HCT116 (cell line): ENCODE measurements at regions not wholly inside any gene's neighbourhood (a gene's known extent, or its start where the extent isn't known, plus 50 kb on each side); places are given as distances from the start of the nearest gene placed in this dataset.

ENCODE experiments used
- ATAC-seq: fragments of 200-7000 bp; cut with Tn5 transposase; 2 replicates; pipeline ENCODE4 v1.9.1; 2020; ENCODE audit warnings: mild to moderate bottlenecking, moderate library complexity
- BruUV-seq: library from RNA; stranded (reverse); fragments of 400-500 nt; replicated peaks from 2 replicates; lab custom pipeline; 2021; lab: Mats Ljungman, UMichigan
- CTCF ChIA-PET: fragments of 300-600 bp; sonication (Branson Sonifier 250); formaldehyde crosslinking; loops from one replicate; lab custom pipeline; 2021; ENCODE audit warnings: antibody characterized with exemption; lab: Charles Lee
- POLR2A ChIA-PET: fragments of 300-600, 350-600 bp; sonication (Branson Sonifier 250); formaldehyde crosslinking; loops from one replicate; lab custom pipeline; 2021; ENCODE audit warnings: antibody characterized with exemption; lab: Charles Lee
- RAD21 ChIA-PET, 2 experiments: fragments of 300-600 bp; sonication (Branson Sonifier 250); formaldehyde crosslinking; loops; one replicate each; lab custom pipeline; 2023; ENCODE audit warnings: low total read pairs in 2 of 2; ENCODE audit not compliant: uncharacterized antibody in 2 of 2, unreplicated experiment in 2 of 2, low non-redundant PET in 1 of 2; lab: Charles Lee
- DNase-seq: peaks from one replicate; pipeline ENCODE4 v3.0.0-alpha.2; 2010; ENCODE audit warnings: low read depth, low spot score
- H2AFZ ChIP-seq: fragments of 200-600 bp; shearing (Covaris generic), sonication (generic); 2 replicates; pipeline ENCODE4 v1.6.1; 2017; ENCODE audit warnings: low read depth, mixed run types, mixed read lengths, antibody characterized with exemption, low read length; ENCODE audit not compliant: poor library complexity, severe bottlenecking
- H3K27ac ChIP-seq: 2 replicates; pipeline ENCODE4 v1.5.1; 2012; ENCODE audit warnings: low read depth, low read length
- H3K27me3 ChIP-seq: fragments of 200-600 bp; sonication (generic); 2 replicates; pipeline ENCODE4 v1.6.1; 2016; ENCODE audit warnings: mixed run types, low read length, mixed read lengths; ENCODE audit not compliant: insufficient read depth
- H3K36me3 ChIP-seq, 2 experiments: fragments of 200-500 bp in 1 of 2; fragments of 200-600 bp in 1 of 2; sonication (Bioruptor generic) in 1 of 2; sonication (generic) in 1 of 2; 2 replicates each; pipeline versions ENCODE4 v1.5.1 to v1.6.1; 2014 to 2016; ENCODE audit warnings: low read length in 2 of 2, inconsistent platforms in 1 of 2, mixed read lengths in 1 of 2, mixed run types in 1 of 2; ENCODE audit not compliant: insufficient read depth in 2 of 2, control insufficient read depth in 1 of 2
- H3K4me1 ChIP-seq, 2 experiments: fragments of 200-600 bp in 1 of 2; sonication (generic) in 1 of 2; 2 replicates each; pipeline versions ENCODE4 v1.5.1 to v1.6.1; 2012 to 2017; ENCODE audit warnings: low read length in 2 of 2, inconsistent platforms in 1 of 2, mild to moderate bottlenecking in 1 of 2, mixed read lengths in 1 of 2, mixed run types in 1 of 2, moderate library complexity in 1 of 2; ENCODE audit not compliant: insufficient read depth in 2 of 2, control insufficient read depth in 1 of 2
- H3K4me2 ChIP-seq: fragments of 200-600 bp; sonication (generic); 2 replicates; pipeline ENCODE4 v1.6.1; 2017; ENCODE audit warnings: mixed run types, low read length, mixed read lengths
- H3K4me3 ChIP-seq, 2 experiments: fragments of 200-600 bp in 1 of 2; sonication (generic) in 1 of 2; replicated peaks in 1 of 2; 2 replicates each; pipeline ENCODE4 v1.5.1; 2011 to 2016; ENCODE audit warnings: low read length in 2 of 2, control low read depth in 1 of 2, low read depth in 1 of 2, mild to moderate bottlenecking in 1 of 2, mixed read lengths in 1 of 2, mixed run types in 1 of 2
- H3K79me2 ChIP-seq: fragments of 200-600 bp; sonication (generic); 2 replicates; pipeline ENCODE4 v1.6.1; 2017; ENCODE audit warnings: mild to moderate bottlenecking, mixed run types, low read length, moderate library complexity, mixed read lengths; ENCODE audit not compliant: insufficient read depth
- H3K9ac ChIP-seq: fragments of 200-600 bp; sonication (generic); 2 replicates; pipeline ENCODE4 v1.6.1; 2016; ENCODE audit warnings: low read length, mixed read lengths
- H3K9me2 ChIP-seq: fragments of 200-600 bp; sonication (generic), shearing (Covaris generic); 2 replicates; pipeline ENCODE4 v1.6.1; 2017; ENCODE audit warnings: mixed run types, mild to moderate bottlenecking, moderate library complexity; ENCODE audit not compliant: insufficient read depth
- H3K9me3 ChIP-seq, 2 experiments: fragments of 200-500 bp in 1 of 2; fragments of 200-600 bp in 1 of 2; sonication (Bioruptor generic) in 1 of 2; sonication (generic) in 1 of 2; 2 replicates each; pipeline ENCODE4 v1.6.1; 2014 to 2017; ENCODE audit warnings: low read length in 2 of 2, mixed read lengths in 2 of 2, inconsistent platforms in 1 of 2, low read depth in 1 of 2, mild to moderate bottlenecking in 1 of 2, mixed run types in 1 of 2, moderate library complexity in 1 of 2; ENCODE audit not compliant: control insufficient read depth in 1 of 2, insufficient read depth in 1 of 2
- H4K20me1 ChIP-seq: fragments of 200-600 bp; sonication (generic), shearing (Covaris generic); 2 replicates; pipeline ENCODE4 v1.6.1; 2017; ENCODE audit warnings: mixed run types, mild to moderate bottlenecking, moderate library complexity; ENCODE audit not compliant: insufficient read depth
- CBX3 ChIP-seq: IDR thresholded peaks from 2 replicates; pipeline ENCODE4 v1.6.1; 2012; ENCODE audit warnings: low read depth
- MAX ChIP-seq: IDR thresholded peaks from 2 replicates; pipeline ENCODE4 v1.6.1; 2012
- POLR2A ChIP-seq: IDR thresholded peaks from 2 replicates; pipeline ENCODE4 v1.7.0; 2011; ENCODE audit warnings: borderline replicate concordance; ENCODE audit not compliant: insufficient read depth, insufficient read length; ENCODE audit errors: extremely low read depth
- RAD21 ChIP-seq: IDR thresholded peaks from 2 replicates; pipeline ENCODE4 v1.6.1; 2012; ENCODE audit warnings: low read depth, mild to moderate bottlenecking
- SIN3A ChIP-seq: IDR thresholded peaks from 2 replicates; pipeline ENCODE4 v1.6.1; 2012; ENCODE audit warnings: low read depth
- YY1 ChIP-seq: IDR thresholded peaks from 2 replicates; pipeline ENCODE4 v1.6.1; 2011; ENCODE audit warnings: low read length, low read depth, moderate library complexity, mild to moderate bottlenecking; ENCODE audit not compliant: insufficient replicate concordance; ENCODE audit errors: extremely low read depth
- ZBTB33 ChIP-seq: IDR thresholded peaks from 2 replicates; pipeline ENCODE4 v1.6.1; 2011; ENCODE audit warnings: mild to moderate bottlenecking, low read length, moderate library complexity; ENCODE audit not compliant: insufficient replicate concordance; ENCODE audit errors: extremely low read depth
- ZFX ChIP-seq: fragments of 450-650 bp; IDR thresholded peaks from 2 replicates; pipeline ENCODE4 v1.6.1; 2017
- intact Hi-C: fragments of 100-400 bp; cut with micrococcal nuclease; formaldehyde crosslinking; loops from 2 replicates; pipeline ENCODE4 v1.10.0; 2022

GRCh38 chr2:54365661-54366060 is 90.5 kb upstream of the SPTBN1 start (continued):
- TF ChIP-seq YY1, result no peak

- H3K4me1 ChIP-seq, result no peaks in the 10 kb centered on the region
- ATAC-seq (no peak), DNase-seq (no peak)
- ChIA-PET POLR2A (interaction anchor here (0.7 kb wide), 1 partner anchor 192 kb away, joined by 3 read pairs; no protein-coding TSS in a partner anchor), CTCF (no interaction called here), RAD21 (no interaction called here)
- H3K27ac ChIP-seq, result no peak overlapping the region
- H3K9me3 ChIP-seq, result peaks cover 0 to 14% of the 10 kb centered on the region in 2 experiments; a peak in 2 of 4 replicates
- H3K36me3 ChIP-seq, result no peaks in the 10 kb centered on the region
- BruUV-seq, result no TSS peak
- intact Hi-C loops, result no loop called here
- no peaks in the 10 kb centered on the region for H3K9me2 ChIP-seq
- H2AFZ ChIP-seq, result no peak overlapping the region
- H3K4me2 ChIP-seq, result no peak overlapping the region
- no peak overlapping the region for H3K9ac ChIP-seq
- H3K27me3 ChIP-seq, result no peaks in the 10 kb centered on the region
- H4K20me1 ChIP-seq, result no peaks in the 10 kb centered on the region
- TF ChIP-seq CBX3 (peak; percentile 52; the same call in 1 of the 2 replicates), MAX (no peak), POLR2A (no peak), RAD21 (no peak), ZFX (no peak), ZBTB33 (no peak), SIN3A (no peak)
- no peak overlapping the region for H3K4me3 ChIP-seq
- H3K79me2 ChIP-seq, result no peaks in the 10 kb centered on the region
Measured at GRCh38 chr2:54366487-54367280, 89.4 kb upstream of the SPTBN1 start.
